Panc1 (cell line): ENCODE measurements at regions not wholly inside any gene's neighbourhood (a gene's known extent, or its start where the extent isn't known, plus 50 kb on each side); places are given as distances from the start of the nearest gene placed in this dataset.

Source experiments
- ATAC-seq: fragments of 200-7000 bp; cut with Tn5 transposase; 2 replicates; pipeline ENCODE4 v1.9.1; 2020; ENCODE audit warnings: mild to moderate bottlenecking, moderate library complexity
- BruUV-seq: library from RNA; stranded (reverse); fragments of 400-500 nt; replicated peaks from 2 replicates; lab custom pipeline; 2021; lab: Mats Ljungman, UMichigan
- CTCF ChIA-PET: fragments of 300-600 bp; sonication (Branson Sonifier 250); formaldehyde crosslinking; loops from one replicate; lab custom pipeline; 2022; ENCODE audit warnings: antibody characterized with exemption; lab: Charles Lee
- POLR2A ChIA-PET: fragments of 300-600 bp; sonication (Branson Sonifier 250); formaldehyde crosslinking; loops from one replicate; lab custom pipeline; 2022; ENCODE audit warnings: antibody characterized with exemption; lab: Charles Lee
- DNase-seq: peaks from one replicate; pipeline ENCODE4 v3.0.0-alpha.2; 2010; ENCODE audit warnings: low read depth, low spot score
- H3K27ac ChIP-seq: 2 replicates; pipeline ENCODE4 v1.5.1; 2011; ENCODE audit warnings: mild to moderate bottlenecking, low read length, inconsistent platforms
- H3K27me3 ChIP-seq: fragments of 200-500 bp; sonication (Bioruptor generic); 2 replicates; pipeline ENCODE4 v1.6.0; 2014; ENCODE audit warnings: low read length, inconsistent platforms; ENCODE audit not compliant: control insufficient read depth, insufficient read depth
- H3K36me3 ChIP-seq: fragments of 200-500 bp; sonication (Bioruptor generic); 2 replicates; pipeline ENCODE4 v1.5.1; 2014; ENCODE audit warnings: inconsistent platforms, mild to moderate bottlenecking, low read length, moderate library complexity; ENCODE audit not compliant: control insufficient read depth, insufficient read depth
- H3K4me1 ChIP-seq: 2 replicates; pipeline ENCODE4 v1.5.1; 2011; ENCODE audit warnings: inconsistent platforms, mild to moderate bottlenecking, low read length, moderate library complexity; ENCODE audit not compliant: control insufficient read depth, insufficient read depth
- H3K4me3 ChIP-seq, 2 experiments: 2 replicates each; pipeline ENCODE4 v1.5.1; 2011 to 2012; ENCODE audit warnings: low read depth in 2 of 2, low read length in 2 of 2, mild to moderate bottlenecking in 2 of 2, inconsistent platforms in 1 of 2, moderate library complexity in 1 of 2
- H3K9me3 ChIP-seq: fragments of 200-500 bp; sonication (Bioruptor generic); 2 replicates; pipeline ENCODE4 v1.5.1; 2014; ENCODE audit warnings: low read depth, mild to moderate bottlenecking, inconsistent platforms, low read length, moderate library complexity; ENCODE audit not compliant: control insufficient read depth, insufficient read depth
- POLR2AphosphoS5 ChIP-seq: IDR thresholded peaks from 2 replicates; pipeline ENCODE4 v1.6.1; 2012; ENCODE audit warnings: mild to moderate bottlenecking, low read depth, low read length, moderate library complexity
- SIN3A ChIP-seq: IDR thresholded peaks from 2 replicates; pipeline ENCODE4 v1.6.1; 2012; ENCODE audit warnings: low read depth, mild to moderate bottlenecking, low read length, moderate library complexity, borderline replicate concordance; ENCODE audit not compliant: insufficient read depth
- TCF7L2 ChIP-seq: IDR thresholded peaks from 2 replicates; pipeline ENCODE4 v1.6.1; 2011; ENCODE audit warnings: mild to moderate bottlenecking, low read depth, low read length, inconsistent platforms
- in situ Hi-C: cut with HindIII; loops from 2 replicates; pipeline ENCODE4 v1.10.0; 2016; ENCODE audit warnings: low sequenced_read_pairs, low pct_unique_long_range_greater_than_20kb
- intact Hi-C: fragments of 100-400 bp; cut with micrococcal nuclease; formaldehyde crosslinking; loops from one replicate; pipeline ENCODE4 v1.10.0; 2022; ENCODE audit not compliant: unreplicated experiment
- TF ChIP-seq, protein P1 (sequence below), 2 experiments: IDR thresholded peaks; 2 replicates each; pipeline ENCODE4 v1.6.1; 2011 to 2012; ENCODE audit warnings: low read depth in 2 of 2, control low read depth in 1 of 2, low read length in 1 of 2, mild to moderate bottlenecking in 1 of 2, moderate library complexity in 1 of 2; ENCODE audit not compliant: insufficient read depth in 1 of 2
- TF ChIP-seq, protein P2 (sequence below): fragments of 450-650 bp; IDR thresholded peaks from 2 replicates; pipeline ENCODE4 v1.5.1; 2017; ENCODE audit warnings: mild to moderate bottlenecking

DNA sequence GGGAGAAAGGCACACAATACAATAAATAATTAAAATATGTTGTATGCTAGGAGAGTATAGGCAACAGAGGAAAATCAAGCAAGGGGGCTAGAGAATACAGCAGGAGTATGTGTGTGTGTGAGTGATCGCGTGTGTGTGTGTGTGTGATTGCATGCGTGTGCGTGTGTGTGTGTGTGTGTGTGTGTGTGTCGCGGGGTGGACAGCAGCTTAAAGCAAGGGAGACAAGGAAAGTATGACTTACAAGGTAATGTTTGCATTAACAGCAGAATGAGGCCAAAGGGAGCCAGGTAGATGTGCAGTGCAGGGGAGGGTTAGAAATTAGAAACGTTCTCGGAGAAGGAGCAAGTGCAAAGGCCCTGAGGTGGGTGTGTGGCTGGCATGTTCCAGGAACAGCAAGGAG is 57.4 kb upstream of the KCNA1 start:
- in situ Hi-C loops: no loop called here
- ChIA-PET POLR2A (no interaction called here), CTCF (no interaction called here)
- TF ChIP-seq SIN3A (no peak), POLR2AphosphoS5 (no peak)
- TF ChIP-seq, protein P1, sequence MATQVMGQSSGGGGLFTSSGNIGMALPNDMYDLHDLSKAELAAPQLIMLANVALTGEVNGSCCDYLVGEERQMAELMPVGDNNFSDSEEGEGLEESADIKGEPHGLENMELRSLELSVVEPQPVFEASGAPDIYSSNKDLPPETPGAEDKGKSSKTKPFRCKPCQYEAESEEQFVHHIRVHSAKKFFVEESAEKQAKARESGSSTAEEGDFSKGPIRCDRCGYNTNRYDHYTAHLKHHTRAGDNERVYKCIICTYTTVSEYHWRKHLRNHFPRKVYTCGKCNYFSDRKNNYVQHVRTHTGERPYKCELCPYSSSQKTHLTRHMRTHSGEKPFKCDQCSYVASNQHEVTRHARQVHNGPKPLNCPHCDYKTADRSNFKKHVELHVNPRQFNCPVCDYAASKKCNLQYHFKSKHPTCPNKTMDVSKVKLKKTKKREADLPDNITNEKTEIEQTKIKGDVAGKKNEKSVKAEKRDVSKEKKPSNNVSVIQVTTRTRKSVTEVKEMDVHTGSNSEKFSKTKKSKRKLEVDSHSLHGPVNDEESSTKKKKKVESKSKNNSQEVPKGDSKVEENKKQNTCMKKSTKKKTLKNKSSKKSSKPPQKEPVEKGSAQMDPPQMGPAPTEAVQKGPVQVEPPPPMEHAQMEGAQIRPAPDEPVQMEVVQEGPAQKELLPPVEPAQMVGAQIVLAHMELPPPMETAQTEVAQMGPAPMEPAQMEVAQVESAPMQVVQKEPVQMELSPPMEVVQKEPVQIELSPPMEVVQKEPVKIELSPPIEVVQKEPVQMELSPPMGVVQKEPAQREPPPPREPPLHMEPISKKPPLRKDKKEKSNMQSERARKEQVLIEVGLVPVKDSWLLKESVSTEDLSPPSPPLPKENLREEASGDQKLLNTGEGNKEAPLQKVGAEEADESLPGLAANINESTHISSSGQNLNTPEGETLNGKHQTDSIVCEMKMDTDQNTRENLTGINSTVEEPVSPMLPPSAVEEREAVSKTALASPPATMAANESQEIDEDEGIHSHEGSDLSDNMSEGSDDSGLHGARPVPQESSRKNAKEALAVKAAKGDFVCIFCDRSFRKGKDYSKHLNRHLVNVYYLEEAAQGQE (IDR thresholded peaks at IDR 0.05; ENCODE audit: insufficient read depth in 1 of 2, low read depth in 2 of 2, low read length in 1 of 2): no peak
- Histone ChIP-seq H3K9me3 (no peaks in the 10 kb centered on the region), H3K27ac (no peak overlapping the region), H3K4me1 (no peaks in the 10 kb centered on the region), H3K4me3 (no peak overlapping the region), H3K27me3 (no peaks in the 10 kb centered on the region), H3K36me3 (no peaks in the 10 kb centered on the region)
- no peak for ATAC-seq
- DNase-seq: no peak
- intact Hi-C loops: no loop called here
- no TSS peak for BruUV-seq

DNA sequence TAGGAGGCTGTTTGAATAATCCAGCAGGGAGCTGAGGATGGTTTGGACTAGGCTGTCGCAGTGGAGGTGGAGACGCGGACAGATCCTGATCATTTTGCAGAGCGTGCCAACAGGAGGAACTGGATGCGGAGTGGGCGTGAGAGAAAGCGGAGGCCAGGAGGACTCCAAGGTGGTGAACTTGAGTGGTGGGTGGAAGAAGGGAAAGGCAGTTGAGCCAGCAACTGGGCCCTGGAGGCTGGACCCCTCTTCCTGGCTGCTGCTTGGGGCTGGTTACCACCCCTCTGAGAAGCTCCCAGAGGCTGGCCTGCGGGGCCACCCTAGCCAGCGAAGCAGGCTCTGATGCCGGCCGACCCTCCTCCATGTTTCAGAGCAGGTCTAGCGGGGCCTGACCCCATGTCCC is 56.8 kb upstream of the KCNA1 start:
- no peak for DNase-seq
- in situ Hi-C loops: no loop called here

More for the DNA sequence above, 56.8 kb upstream of the KCNA1 start:
- CTCF ChIA-PET: no interaction called here
- POLR2A ChIA-PET: no interaction called here
- H3K36me3 ChIP-seq: no peaks in the 10 kb centered on the region
- H3K4me1 ChIP-seq: no peaks in the 10 kb centered on the region
- H3K27me3 ChIP-seq: peaks cover 2% of the 10 kb centered on the region; the same call in 1 of the 2 replicates
- intact Hi-C loops: no loop called here
- ATAC-seq: no peak
- no TSS peak for BruUV-seq
- no peak overlapping the region for H3K4me3 ChIP-seq
- no peaks in the 10 kb centered on the region for H3K9me3 ChIP-seq
- TF ChIP-seq, protein P2, sequence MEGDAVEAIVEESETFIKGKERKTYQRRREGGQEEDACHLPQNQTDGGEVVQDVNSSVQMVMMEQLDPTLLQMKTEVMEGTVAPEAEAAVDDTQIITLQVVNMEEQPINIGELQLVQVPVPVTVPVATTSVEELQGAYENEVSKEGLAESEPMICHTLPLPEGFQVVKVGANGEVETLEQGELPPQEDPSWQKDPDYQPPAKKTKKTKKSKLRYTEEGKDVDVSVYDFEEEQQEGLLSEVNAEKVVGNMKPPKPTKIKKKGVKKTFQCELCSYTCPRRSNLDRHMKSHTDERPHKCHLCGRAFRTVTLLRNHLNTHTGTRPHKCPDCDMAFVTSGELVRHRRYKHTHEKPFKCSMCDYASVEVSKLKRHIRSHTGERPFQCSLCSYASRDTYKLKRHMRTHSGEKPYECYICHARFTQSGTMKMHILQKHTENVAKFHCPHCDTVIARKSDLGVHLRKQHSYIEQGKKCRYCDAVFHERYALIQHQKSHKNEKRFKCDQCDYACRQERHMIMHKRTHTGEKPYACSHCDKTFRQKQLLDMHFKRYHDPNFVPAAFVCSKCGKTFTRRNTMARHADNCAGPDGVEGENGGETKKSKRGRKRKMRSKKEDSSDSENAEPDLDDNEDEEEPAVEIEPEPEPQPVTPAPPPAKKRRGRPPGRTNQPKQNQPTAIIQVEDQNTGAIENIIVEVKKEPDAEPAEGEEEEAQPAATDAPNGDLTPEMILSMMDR: no peak
- TF ChIP-seq, protein P1 (IDR thresholded peaks at IDR 0.05; ENCODE audit: insufficient read depth in 1 of 2, low read depth in 2 of 2, low read length in 1 of 2): no peak
- TF ChIP-seq TCF7L2 (no peak), SIN3A (no peak), POLR2AphosphoS5 (no peak)
- H3K27ac ChIP-seq: no peak overlapping the region
